ENCODE measurements at regions not wholly inside any gene's neighbourhood (a gene's known extent, or its start where the extent isn't known, plus 50 kb on each side); places are given as distances from the start of the nearest gene placed in this dataset.
A peak's percentile ranks its signal among the peaks of the same experiment; 100 is the strongest.
"Not testable (repeated sequence)": the region's sequence is repeated elsewhere in the genome, so short reads cannot be mapped to it uniquely, and the experiment has no call there.

DNA sequence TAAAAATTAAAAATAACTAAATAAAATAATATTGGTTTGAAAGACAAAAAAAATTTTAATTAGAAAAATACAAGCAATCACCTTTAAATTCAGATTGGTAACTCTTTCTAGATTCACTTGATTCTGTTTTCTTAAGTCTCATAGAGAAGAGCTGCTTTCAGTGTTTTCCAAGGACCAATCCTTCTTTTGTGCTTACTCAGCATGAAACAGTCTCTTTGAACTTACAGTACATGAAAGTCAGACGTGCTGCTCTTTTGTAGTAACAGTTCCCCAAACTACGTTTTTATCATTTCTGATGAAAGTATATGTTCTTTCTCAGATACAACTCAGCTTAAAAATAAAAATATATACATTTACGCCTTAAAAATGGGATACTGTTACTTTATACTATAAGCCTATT is 171.9 kb upstream of the CCDC54 start:
- DNase-seq (ENCODE audit: low spot score in 2 of 2) (no peak), FAIRE-seq (peak; percentile 83)

DNA sequence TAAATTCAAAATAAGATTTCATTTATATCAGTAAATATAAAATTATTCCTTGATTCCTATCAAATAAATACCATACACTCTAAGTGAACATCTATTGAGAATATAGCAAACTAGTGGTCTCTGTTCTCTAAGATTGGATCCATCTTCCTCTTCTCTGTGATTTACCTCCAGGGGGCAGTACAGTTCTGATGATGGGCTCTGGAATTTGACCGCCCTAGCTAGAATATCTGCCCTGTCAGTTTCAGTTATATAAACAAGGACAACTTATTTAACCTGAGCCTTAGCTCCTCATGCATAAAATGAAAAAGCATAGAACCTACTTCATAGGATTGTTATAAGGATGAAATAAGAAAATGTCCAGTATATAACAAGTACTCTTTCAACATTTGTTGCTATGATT is 171.1 kb upstream of the CCDC54 start:
- no peak for FAIRE-seq
- no peak for DNase-seq (ENCODE audit: low spot score in 2 of 2)

- DNase-seq (ENCODE audit: low spot score in 2 of 2) (no peak), FAIRE-seq (no peak)
These were observed 170.3 kb upstream of the CCDC54 start for GRCh38 chr3:107206945-107207344.

DNA sequence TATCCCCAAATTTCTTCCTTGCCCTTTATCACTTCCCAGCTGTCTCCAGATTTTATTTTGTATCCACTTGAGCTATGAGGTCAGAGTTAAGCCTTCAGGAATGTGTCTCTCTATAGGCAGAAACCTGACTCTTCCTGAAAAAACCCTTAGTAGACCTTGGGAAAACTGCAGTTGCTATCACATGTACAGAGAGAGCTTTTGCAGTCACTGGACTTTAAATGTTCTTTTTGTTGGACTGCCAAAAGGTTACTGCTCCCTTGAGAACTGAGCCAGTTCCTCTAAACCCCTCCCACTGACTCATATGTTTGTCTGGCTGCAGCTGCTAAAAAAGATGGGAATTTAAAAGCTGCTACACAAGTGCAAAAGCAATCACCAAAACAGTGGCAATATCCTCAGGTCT is 169.1 kb upstream of the CCDC54 start:
- DNase-seq (ENCODE audit: low spot score in 2 of 2), result peak; percentile 6 to 11
- no peak for FAIRE-seq

- no peak for FAIRE-seq
- no peak for DNase-seq (ENCODE audit: low spot score in 2 of 2)
These were observed 168.4 kb upstream of the CCDC54 start for GRCh38 chr3:107208796-107209195.

DNA sequence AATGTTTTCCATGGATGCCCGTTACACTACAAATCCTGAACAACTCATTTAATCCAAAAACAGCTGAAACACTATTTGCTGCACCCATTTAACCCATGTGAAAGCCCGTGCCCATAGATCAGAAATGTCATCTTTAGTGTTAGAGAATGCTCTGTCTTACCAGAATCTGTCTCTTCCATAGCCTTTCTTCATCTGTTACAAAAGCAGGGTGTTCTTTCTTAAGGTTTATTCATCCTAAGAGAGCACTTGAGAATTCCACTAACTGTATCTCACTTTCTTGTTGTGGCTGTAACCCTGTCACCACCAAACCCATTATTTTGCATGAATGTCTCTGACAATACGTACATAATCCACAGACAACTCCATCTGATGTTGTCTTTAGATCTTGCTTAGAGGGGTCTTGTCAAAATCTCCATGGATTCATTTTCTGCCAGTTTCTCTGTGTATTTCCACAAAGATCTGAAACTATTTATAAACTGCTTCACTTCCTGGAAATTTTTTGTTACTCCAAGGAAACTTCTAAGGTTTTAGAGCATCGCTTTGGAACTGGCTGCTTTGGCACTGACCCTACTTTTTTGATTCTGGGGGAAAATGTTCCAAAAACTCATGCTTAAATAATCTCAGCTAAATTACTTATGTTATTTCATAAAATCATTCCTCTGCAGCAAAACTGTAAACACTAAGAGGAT is 167.8 kb upstream of the CCDC54 start:
- FAIRE-seq, result no peak
- DNase-seq (ENCODE audit: low spot score in 2 of 2), result no peak

DNA sequence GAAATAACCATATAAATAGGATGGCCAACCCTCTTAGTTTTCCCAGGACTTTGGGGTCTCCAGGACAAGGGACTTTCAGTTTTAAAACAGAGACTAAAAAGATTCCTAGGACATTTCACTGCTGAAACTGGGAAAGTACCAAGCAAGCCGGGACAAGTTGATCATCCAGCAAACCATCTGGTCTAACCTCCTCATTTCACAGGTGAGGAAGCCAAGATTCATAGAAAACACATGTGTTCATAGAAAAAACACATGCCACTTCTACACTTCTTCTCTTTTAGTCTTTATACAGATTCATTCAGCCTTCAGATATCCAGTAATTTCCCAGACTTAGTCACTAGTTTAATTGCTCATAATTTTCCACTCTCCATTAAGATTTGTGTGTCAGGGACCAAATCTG is 165.6 kb upstream of the CCDC54 start:
- DNase-seq (ENCODE audit: low spot score in 2 of 2) (no peak), FAIRE-seq (no peak)

DNA sequence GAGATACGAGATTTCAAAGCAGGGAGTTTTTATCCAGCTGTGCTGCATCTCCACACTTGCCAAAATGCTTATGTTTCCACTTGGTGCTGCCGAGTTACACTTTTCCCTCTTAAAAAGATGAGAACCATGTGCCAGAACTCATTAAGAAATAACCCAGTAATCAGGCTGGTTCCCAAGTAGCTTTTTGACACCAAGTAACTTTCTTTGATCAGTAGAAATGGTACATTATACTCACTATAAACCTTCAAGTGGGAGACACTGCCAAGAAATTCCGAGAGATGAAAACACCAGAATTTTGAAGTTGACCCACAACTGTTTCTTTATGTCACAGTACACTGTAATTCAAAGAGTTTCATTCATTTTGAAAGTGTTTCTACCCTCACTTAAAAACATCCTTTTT is 164.6 kb upstream of the CCDC54 start:
- DNase-seq (ENCODE audit: low spot score in 2 of 2) (no peak), FAIRE-seq (no peak)

DNA sequence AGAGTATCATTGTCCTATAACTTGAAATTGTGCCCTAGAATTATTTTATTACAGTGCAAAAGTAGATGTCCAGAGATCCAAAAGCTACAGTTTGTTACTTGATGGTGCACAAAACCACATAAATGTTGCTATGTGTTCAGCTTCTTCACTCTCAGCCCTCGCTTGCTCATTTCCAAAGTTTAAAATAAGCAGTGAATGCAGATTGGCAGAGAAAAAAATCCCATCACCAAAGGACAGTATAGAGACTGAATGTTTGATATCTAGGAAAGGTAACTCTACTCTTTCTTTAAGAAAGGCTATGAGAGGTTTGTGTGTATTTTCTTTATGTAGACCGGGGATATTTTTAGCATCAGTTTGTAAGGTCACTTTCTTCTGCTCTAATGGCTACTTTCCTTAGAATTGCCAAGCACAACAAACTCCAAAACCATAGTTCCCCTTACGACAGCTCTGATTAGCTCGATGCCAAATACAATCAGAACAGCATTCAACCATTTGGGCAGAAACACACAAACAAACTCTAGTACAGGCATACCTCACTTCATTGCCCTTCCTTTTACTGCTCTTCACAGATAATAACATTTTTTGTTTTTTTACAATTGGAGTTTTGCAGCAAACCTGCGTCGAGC is 164.1 kb upstream of the CCDC54 start:
- FAIRE-seq (no peak), DNase-seq (ENCODE audit: low spot score in 2 of 2) (no peak)

DNA sequence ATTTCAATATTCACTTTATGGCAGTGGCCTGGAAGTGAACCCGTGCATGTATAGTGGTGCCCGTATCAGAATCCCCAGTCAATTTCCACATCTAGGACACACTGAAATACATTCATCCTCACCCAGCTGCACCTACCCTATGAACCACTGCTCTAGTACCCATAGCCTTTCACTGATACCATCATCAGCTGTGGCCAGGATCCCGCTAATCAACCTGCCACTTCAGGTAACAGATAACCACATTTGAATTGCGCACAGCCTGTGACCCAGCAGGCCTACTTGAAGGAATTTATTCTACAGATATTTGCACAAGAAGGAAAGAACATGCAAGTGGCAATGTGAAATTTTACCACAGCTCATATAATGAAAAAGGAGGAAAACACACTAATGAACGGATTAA is 161.0 kb upstream of the CCDC54 start:
- no peak for DNase-seq (ENCODE audit: low spot score in 2 of 2)
- FAIRE-seq, result no peak

DNA sequence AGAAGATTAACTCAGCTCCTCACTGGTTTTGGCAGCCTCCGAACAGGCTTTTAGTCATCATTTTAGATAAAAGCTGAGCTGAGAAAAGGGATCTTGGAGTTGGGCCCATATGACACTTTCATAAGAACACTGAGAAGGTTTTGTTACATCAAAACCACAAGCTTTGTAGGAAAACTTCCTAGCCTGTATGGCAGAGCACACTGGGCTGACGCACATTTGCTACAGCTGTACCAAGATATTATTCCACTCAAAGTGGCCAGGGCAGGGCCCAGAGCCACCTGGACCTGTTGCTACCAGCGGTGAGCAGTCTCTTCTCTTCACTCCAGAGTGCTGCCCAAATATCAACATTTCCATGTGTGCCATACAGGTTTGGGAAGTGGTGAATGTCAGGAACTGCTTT is 160.5 kb upstream of the CCDC54 start:
- FAIRE-seq (no peak), DNase-seq (ENCODE audit: low spot score in 2 of 2) (no peak)

DNA sequence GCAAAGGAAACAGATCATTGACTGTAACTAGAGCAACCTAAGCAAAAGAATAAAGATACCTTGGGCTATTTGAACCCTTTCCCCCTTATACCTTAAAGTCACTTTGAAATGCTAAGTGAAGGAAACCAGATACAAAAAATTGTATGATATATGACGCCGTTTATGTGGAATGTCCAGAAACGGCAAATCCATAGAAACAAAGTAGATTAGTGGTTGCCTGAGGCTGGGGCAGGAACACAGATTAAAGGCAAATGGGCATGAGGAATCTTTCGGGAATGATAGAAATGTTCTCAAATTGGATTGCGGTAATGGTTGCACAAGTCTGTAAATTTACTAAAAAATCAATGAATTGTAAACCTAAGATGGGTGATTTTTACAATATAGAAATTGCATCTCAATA is 160.1 kb upstream of the CCDC54 start:
- FAIRE-seq (no peak), DNase-seq (ENCODE audit: low spot score in 2 of 2) (no peak)

DNA sequence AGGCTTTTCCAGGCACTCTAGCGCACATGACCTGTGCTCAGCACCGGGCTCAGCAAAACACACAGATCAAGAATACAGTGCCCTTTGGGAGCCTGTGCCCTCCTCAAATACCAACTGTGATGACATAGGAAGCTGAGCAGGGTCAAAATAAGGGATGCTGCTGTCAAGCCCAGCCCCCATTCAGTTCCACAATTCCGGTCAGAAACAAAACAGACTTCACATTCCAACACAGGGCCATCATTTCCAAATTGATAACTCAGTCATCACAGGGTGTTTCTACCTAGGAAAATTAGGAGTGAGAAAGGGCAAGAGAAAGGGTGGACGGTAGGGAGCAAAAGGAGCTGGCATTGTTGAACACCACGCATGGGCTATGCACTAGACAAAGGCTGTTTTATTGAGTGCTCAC is 158.4 kb upstream of the CCDC54 start:
- DNase-seq (ENCODE audit: low spot score in 2 of 2) (no peak), FAIRE-seq (no peak)

- no peak for FAIRE-seq
- DNase-seq (ENCODE audit: low spot score in 2 of 2), result no peak
These were observed 156.7 kb upstream of the CCDC54 start for GRCh38 chr3:107220538-107220937.

DNA sequence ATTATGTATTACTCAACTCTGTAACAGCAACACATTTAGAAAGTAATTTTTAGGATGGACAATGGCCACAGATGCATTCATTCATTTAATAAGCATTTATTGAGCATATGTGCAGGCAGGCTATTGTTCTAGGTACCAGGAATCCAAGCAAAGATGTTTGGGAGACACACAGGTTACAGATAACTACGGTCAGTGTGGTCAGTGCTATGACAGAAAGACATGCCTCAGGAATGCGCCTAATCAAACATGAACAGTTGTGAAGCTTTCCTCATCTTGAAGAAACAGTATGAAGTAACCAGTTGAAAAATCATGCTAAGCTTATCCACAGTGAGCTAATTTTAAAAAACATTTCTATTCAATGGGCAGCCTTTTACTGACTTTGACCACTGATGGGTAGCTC is 155.4 kb upstream of the CCDC54 start:
- no peak for DNase-seq (ENCODE audit: low spot score in 2 of 2)
- no peak for FAIRE-seq

- FAIRE-seq (no peak), DNase-seq (ENCODE audit: low spot score in 2 of 2) (no peak)
These were observed 154.3 kb upstream of the CCDC54 start for GRCh38 chr3:107222907-107223306.

GRCh38 chr3:107224026-107224596 is 153.1 kb upstream of the CCDC54 start:
- no peak for FAIRE-seq
- DNase-seq (ENCODE audit: low spot score in 2 of 2), result no peak

DNA sequence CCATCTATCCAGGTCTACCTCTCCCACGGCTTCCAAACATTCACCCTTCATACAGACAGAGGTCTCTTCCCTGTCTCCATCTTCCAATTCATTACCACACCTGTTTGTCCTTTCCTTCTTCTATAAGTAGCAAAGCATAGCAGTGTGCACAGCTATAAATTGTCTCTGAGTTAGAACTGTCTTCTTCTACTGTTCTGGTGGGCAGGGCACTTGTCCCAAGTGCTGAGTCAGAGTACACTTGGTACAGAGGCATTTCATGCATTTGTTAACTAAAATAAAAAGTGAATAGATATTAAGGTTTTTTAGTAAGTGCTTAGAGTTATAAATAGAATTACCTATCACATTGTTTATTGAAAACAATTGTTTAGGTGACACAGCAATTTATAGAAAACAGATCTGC is 150.1 kb upstream of the CCDC54 start:
- FAIRE-seq (no peak), DNase-seq (ENCODE audit: low spot score in 2 of 2) (no peak)

DNA sequence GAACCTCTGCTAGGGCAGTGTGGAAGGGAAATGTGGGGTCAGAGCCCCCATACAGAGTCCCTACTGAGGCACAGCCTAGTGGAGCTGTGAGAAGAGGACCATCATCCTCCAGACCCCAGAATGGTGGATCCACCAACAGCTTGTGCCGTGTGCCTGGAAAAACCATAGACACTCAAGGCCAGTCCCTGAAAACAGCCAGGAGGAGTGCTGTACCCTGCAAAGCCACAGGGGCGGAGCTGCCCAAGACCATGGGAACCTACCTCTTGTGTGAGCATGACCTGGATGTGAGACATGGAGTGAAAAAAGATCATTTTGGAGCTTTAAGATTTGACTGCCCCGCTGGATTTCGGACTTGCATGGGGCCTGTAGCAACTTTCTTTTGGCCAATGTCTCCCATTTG is 143.4 kb upstream of the CCDC54 start:
- not testable (repeated sequence) for DNase-seq (ENCODE audit: low spot score in 2 of 2); FAIRE-seq

GRCh38 chr3:107235193-107235927 is 141.9 kb upstream of the CCDC54 start:
- DNase-seq (ENCODE audit: low spot score in 2 of 2) (no peak), FAIRE-seq (no peak)

- DNase-seq (ENCODE audit: low spot score in 2 of 2), result peak; percentile 65 to 68
- peak; percentile 98 for FAIRE-seq
These were observed 141.3 kb upstream of the CCDC54 start for GRCh38 chr3:107235928-107236315.

Measured in frontal cortex (tissue), 3 donors.